ENCODE measurements at regions not wholly inside any gene's neighbourhood (a gene's known extent, or its start where the extent isn't known, plus 50 kb on each side); places are given as distances from the start of the nearest gene placed in this dataset.

DNA sequence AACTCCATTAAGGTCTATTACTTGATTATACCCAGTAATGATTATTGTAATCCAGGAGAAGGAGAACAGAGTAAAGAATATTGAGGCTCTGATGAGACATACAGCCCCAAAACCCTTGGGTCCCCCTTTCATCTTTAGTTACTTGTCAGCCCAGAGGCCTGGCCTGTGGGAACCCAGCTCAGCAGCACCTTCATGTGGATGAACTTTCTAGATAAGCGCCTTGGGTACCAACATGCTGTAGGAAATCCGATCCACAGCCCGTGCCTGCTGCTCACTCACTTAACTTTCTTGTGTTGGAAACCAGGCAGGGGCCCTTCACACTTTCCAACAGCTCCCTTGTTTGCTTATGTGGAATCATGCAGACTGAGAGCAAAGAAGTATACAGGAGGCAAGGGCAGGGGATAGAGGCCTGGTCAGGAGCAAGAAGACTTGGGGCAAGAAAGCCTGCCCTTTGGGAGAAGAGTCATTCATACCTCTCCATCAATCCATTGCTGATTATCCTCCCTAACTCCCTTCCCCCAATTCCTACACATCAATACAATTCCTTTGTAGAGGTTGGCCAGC is 64.0 kb upstream of the SOX9 start:
- Histone ChIP-seq H3K4me3 (replicated peaks in 1 of 3; ENCODE audit: insufficient read depth in 1 of 3, low read depth in 1 of 3, low read length in 3 of 3) (no peak overlapping the region), H4K20me1 (replicated peaks; ENCODE audit: control insufficient read depth, extremely low read depth, insufficient read depth, low read length) (no peaks in the 10 kb centered on the region), H3K4me2 (ENCODE audit: insufficient read depth, low read length) (no peak overlapping the region), H3K9me1 (replicated peaks; ENCODE audit: control insufficient read depth, extremely low read depth, insufficient read depth, low read length) (no peaks in the 10 kb centered on the region), H2AFZ (ENCODE audit: low read depth, low read length) (no peak overlapping the region), H3K4me1 (ENCODE audit: control insufficient read depth, extremely low read depth, insufficient read depth, low read length) (no peaks in the 10 kb centered on the region), H3K79me2 (ENCODE audit: control insufficient read depth, insufficient read depth, low read length) (no peaks in the 10 kb centered on the region), H3K27ac (ENCODE audit: insufficient read depth, low read depth, low read length) (no peak overlapping the region), H3K36me3 (ENCODE audit: control insufficient read depth in 2 of 2, extremely low read depth in 1 of 2, insufficient read depth in 2 of 2, low read length in 2 of 2) (no peaks in the 10 kb centered on the region), H3K9ac (replicated peaks; ENCODE audit: extremely low read depth, insufficient read depth, low read length) (no peak overlapping the region), H3K9me3 (replicated peaks; ENCODE audit: control insufficient read depth, insufficient read depth, low read length) (no peaks in the 10 kb centered on the region), H3K27me3 (ENCODE audit: control insufficient read depth in 2 of 2, insufficient read depth in 2 of 2, low read length in 2 of 2) (no peaks in the 10 kb centered on the region)
- no peak for TF ChIP-seq POLR2AphosphoS5 (IDR thresholded peaks at IDR 0.05; ENCODE audit: insufficient read depth, low read depth, low read length)
- no peak for TF ChIP-seq EZH2 (IDR thresholded peaks at IDR 0.05; ENCODE audit: borderline replicate concordance, low read depth, low read length, severe bottlenecking)
- no peak for TF ChIP-seq MYC (IDR thresholded peaks at IDR 0.05; ENCODE audit: low read depth, low read length)
- TF ChIP-seq, protein P1, sequence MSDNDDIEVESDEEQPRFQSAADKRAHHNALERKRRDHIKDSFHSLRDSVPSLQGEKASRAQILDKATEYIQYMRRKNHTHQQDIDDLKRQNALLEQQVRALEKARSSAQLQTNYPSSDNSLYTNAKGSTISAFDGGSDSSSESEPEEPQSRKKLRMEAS (IDR thresholded peaks at IDR 0.05; ENCODE audit: insufficient read depth, insufficient read length): no peak
- no peak for TF ChIP-seq POLR2A (IDR thresholded peaks at IDR 0.05; ENCODE audit: low read depth, low read length)
- TF ChIP-seq FOS (IDR thresholded peaks at IDR 0.05; ENCODE audit: borderline replicate concordance, insufficient read depth, low read length): no peak
- no peak for TF ChIP-seq GATA2 (IDR thresholded peaks at IDR 0.05; ENCODE audit: insufficient read depth, insufficient read length, low read depth, low read length)
- TF ChIP-seq JUN (IDR thresholded peaks at IDR 0.05; ENCODE audit: borderline replicate concordance, insufficient read depth, insufficient read length, low read depth): no peak
- TF ChIP-seq, protein P2, sequence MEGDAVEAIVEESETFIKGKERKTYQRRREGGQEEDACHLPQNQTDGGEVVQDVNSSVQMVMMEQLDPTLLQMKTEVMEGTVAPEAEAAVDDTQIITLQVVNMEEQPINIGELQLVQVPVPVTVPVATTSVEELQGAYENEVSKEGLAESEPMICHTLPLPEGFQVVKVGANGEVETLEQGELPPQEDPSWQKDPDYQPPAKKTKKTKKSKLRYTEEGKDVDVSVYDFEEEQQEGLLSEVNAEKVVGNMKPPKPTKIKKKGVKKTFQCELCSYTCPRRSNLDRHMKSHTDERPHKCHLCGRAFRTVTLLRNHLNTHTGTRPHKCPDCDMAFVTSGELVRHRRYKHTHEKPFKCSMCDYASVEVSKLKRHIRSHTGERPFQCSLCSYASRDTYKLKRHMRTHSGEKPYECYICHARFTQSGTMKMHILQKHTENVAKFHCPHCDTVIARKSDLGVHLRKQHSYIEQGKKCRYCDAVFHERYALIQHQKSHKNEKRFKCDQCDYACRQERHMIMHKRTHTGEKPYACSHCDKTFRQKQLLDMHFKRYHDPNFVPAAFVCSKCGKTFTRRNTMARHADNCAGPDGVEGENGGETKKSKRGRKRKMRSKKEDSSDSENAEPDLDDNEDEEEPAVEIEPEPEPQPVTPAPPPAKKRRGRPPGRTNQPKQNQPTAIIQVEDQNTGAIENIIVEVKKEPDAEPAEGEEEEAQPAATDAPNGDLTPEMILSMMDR (IDR thresholded peaks at IDR 0.05; ENCODE audit: extremely low read depth in 1 of 2, insufficient read depth in 1 of 2, low read depth in 1 of 2, low read length in 2 of 2): no peak
- intact Hi-C loops (cut with micrococcal nuclease): no loop called here
- CTCF ChIA-PET: interaction anchor here (1.5 kb wide), 1 partner anchor 39 kb away, joined by 3 read pairs; no protein-coding TSS in a partner anchor
- POLR2A ChIA-PET: no interaction called here
- BruUV-seq (replicated peaks): no TSS peak
- DNase-seq (ENCODE audit: low read depth, low spot score) (no peak), FAIRE-seq (no peak)
- dilution Hi-C loops (cut with MboI; ENCODE audit: extremely low pct_ligation_motif_present, low sequenced_read_pairs): no loop called here

Measured in endothelial cell of umbilical vein (primary cell).